Stimulated activated CD4-positive, alpha-beta T cell treated with anti-CD3 and anti-CD28 coated beads, Interleukin-12 subunit alpha, Interleukin-12 subunit beta, amount 100 ng/mL, for 48 hours (primary cell): ENCODE measurements at regions not wholly inside any gene's neighbourhood (a gene's known extent, or its start where the extent isn't known, plus 50 kb on each side); places are given as distances from the start of the nearest gene placed in this dataset.

ENCODE experiments used
- DNase-seq, 3 donors: peaks; one replicate each; pipeline ENCODE4 v3.0.0-alpha.2; 2020; ENCODE audit warnings: low read depth in 2 of 3, low spot score in 1 of 3

- no peak for DNase-seq
Measured at GRCh38 chr3:66165660-66166059, 55.1 kb upstream of the SLC25A26 start.

- no peak for DNase-seq
Measured at GRCh38 chr3:66164155-66164554, 56.6 kb upstream of the SLC25A26 start.

- no peak for DNase-seq
Measured at GRCh38 chr3:66163222-66163621, 57.6 kb upstream of the SLC25A26 start.

- DNase-seq = no peak
Measured at GRCh38 chr3:66162766-66163165, 58.0 kb upstream of the SLC25A26 start.

GRCh38 chr3:66158933-66159683, 61.7 kb upstream of the SLC25A26 start:
- no peak for DNase-seq

- DNase-seq = no peak
Measured at GRCh38 chr3:66154444-66154861, 66.3 kb upstream of the SLC25A26 start.

- DNase-seq = no peak
Measured at GRCh38 chr3:66153481-66154443, 67.0 kb upstream of the SLC25A26 start.

GRCh38 chr3:66152336-66152735, 68.5 kb upstream of the SLC25A26 start:
- DNase-seq = no peak

- DNase-seq = no peak
Measured at GRCh38 chr3:66150977-66151376, 69.8 kb upstream of the SLC25A26 start.

- no peak for DNase-seq
Measured at GRCh38 chr3:66149269-66149668, 71.5 kb upstream of the SLC25A26 start.

- DNase-seq = no peak
Measured at GRCh38 chr3:66145408-66145733, 75.4 kb upstream of the SLC25A26 start.

- DNase-seq = no peak
Measured at GRCh38 chr3:66144568-66145407, 76.0 kb upstream of the SLC25A26 start.

GRCh38 chr3:66142079-66142478, 78.7 kb upstream of the SLC25A26 start:
- no peak for DNase-seq

GRCh38 chr3:66140743-66141372, 79.9 kb upstream of the SLC25A26 start:
- no peak for DNase-seq

GRCh38 chr3:66140106-66140505, 80.7 kb upstream of the SLC25A26 start:
- no peak for DNase-seq

GRCh38 chr3:66139415-66139814, 81.4 kb upstream of the SLC25A26 start:
- no peak for DNase-seq

GRCh38 chr3:66138336-66139313, 82.2 kb upstream of the SLC25A26 start:
- peak in 1 of 3 donors; percentile 14 for DNase-seq

GRCh38 chr3:66136597-66136996, 84.2 kb upstream of the SLC25A26 start:
- no peak for DNase-seq

- no peak for DNase-seq
Measured at GRCh38 chr3:66133853-66134445, 86.9 kb upstream of the SLC25A26 start.
